Neural progenitor cell (in vitro differentiated cells): ENCODE measurements at regions not wholly inside any gene's neighbourhood (a gene's known extent, or its start where the extent isn't known, plus 50 kb on each side); places are given as distances from the start of the nearest gene placed in this dataset.

Source experiments
- CTCF ChIP-seq: fragments of 200-600 bp; sonication (generic); IDR thresholded peaks from 2 replicates; pipeline ENCODE4 v1.5.1; 2017; ENCODE audit warnings: antibody characterized with exemption, mild to moderate bottlenecking
- EZH2 ChIP-seq: fragments of 200-600 bp; sonication (generic); IDR thresholded peaks from 2 replicates; pipeline ENCODE4 v1.6.1; 2017; ENCODE audit warnings: antibody characterized with exemption, mild to moderate bottlenecking, moderate library complexity
- EZH2phosphoT487 ChIP-seq: fragments of 200-600 bp; sonication (generic); IDR thresholded peaks from 2 replicates; pipeline ENCODE4 v1.6.1; 2017; ENCODE audit warnings: antibody characterized with exemption

- TF ChIP-seq CTCF (no peak), EZH2 (no peak), EZH2phosphoT487 (no peak)
Observed at GRCh38 chr2:65749545-65749944, 317.1 kb upstream of the SPRED2 start.
